ENCODE measurements at regions not wholly inside any gene's neighbourhood (a gene's known extent, or its start where the extent isn't known, plus 50 kb on each side); places are given as distances from the start of the nearest gene placed in this dataset.
A peak's percentile ranks its signal among the peaks of the same experiment; 100 is the strongest.
"Not testable (repeated sequence)": the region's sequence is repeated elsewhere in the genome, so short reads cannot be mapped to it uniquely, and the experiment has no call there.

GRCh38 chr16:63447121-63447520, 1410.9 kb upstream of the CDH8 start:
- no peak for DNase-seq

GRCh38 chr16:63442246-63442645, 1406.0 kb upstream of the CDH8 start:
- no peak for DNase-seq

GRCh38 chr16:63426275-63426870, 1390.1 kb upstream of the CDH8 start:
- no peak for DNase-seq

- DNase-seq, result no peak
These were observed 1386.5 kb upstream of the CDH8 start for GRCh38 chr16:63422715-63423114.

- DNase-seq, result no peak
These were observed 1380.5 kb upstream of the CDH8 start for GRCh38 chr16:63416712-63417111.

- no peak for DNase-seq
These were observed 1378.8 kb upstream of the CDH8 start for GRCh38 chr16:63415014-63415413.

GRCh38 chr16:63410594-63410993, 1374.4 kb upstream of the CDH8 start:
- DNase-seq, result no peak

GRCh38 chr16:63403792-63404191, 1367.6 kb upstream of the CDH8 start:
- DNase-seq, result no peak

- DNase-seq, result not testable (repeated sequence)
These were observed 1352.0 kb upstream of the CDH8 start for GRCh38 chr16:63388277-63388676.

- peak in 1 of 58 donors; percentile 8 for DNase-seq
These were observed 1349.6 kb upstream of the CDH8 start for GRCh38 chr16:63385714-63386432.

GRCh38 chr16:63373744-63374143, 1337.5 kb upstream of the CDH8 start:
- no peak for DNase-seq

GRCh38 chr16:63372815-63373214, 1336.6 kb upstream of the CDH8 start:
- no peak for DNase-seq

GRCh38 chr16:63372283-63372682, 1336.0 kb upstream of the CDH8 start:
- DNase-seq, result no peak

- DNase-seq, result no peak
These were observed 1329.5 kb upstream of the CDH8 start for GRCh38 chr16:63365649-63366304.

- no peak for DNase-seq
These were observed 1327.5 kb upstream of the CDH8 start for GRCh38 chr16:63363738-63364137.

GRCh38 chr16:63361032-63361624, 1324.9 kb upstream of the CDH8 start:
- peak in 3 of 58 donors; percentile 0 to 25 (median 2) for DNase-seq

GRCh38 chr16:63349961-63350360, 1313.7 kb upstream of the CDH8 start:
- no peak for DNase-seq

GRCh38 chr16:63346000-63346399, 1309.8 kb upstream of the CDH8 start:
- DNase-seq, result no peak

- no peak for DNase-seq
These were observed 1301.0 kb upstream of the CDH8 start for GRCh38 chr16:63337264-63337663.

- no peak for DNase-seq
These were observed 1294.9 kb upstream of the CDH8 start for GRCh38 chr16:63331111-63331510.

GRCh38 chr16:63326736-63327339, 1290.6 kb upstream of the CDH8 start:
- DNase-seq, result no peak
